ENCODE measurements at regions not wholly inside any gene's neighbourhood (a gene's known extent, or its start where the extent isn't known, plus 50 kb on each side); places are given as distances from the start of the nearest gene placed in this dataset.
A peak's percentile ranks its signal among the peaks of the same experiment; 100 is the strongest.

DNA sequence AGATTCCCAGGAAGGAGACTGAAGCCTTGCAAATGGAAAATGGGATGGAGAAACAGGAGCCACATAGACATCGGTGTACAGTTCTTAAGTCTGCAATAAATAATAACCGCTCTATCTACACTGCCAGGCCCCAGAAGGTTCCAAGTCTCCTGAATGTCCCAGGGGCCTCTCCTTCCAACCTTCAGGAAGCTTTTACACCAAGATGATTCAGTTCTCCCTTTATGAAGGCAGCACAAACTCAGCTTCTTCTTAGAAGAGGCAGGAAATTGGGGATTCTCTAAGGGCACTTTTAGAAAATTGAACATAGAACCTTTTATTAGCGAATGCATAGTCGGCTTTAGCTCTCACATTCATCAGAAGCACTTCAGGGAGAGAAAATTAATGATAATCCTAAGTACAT is 130.8 kb upstream of the LYZL1 start:
- no peak overlapping the region for H3K4me3 ChIP-seq (replicated peaks; ENCODE audit: low read depth, low read length)
- TF ChIP-seq, protein P1, sequence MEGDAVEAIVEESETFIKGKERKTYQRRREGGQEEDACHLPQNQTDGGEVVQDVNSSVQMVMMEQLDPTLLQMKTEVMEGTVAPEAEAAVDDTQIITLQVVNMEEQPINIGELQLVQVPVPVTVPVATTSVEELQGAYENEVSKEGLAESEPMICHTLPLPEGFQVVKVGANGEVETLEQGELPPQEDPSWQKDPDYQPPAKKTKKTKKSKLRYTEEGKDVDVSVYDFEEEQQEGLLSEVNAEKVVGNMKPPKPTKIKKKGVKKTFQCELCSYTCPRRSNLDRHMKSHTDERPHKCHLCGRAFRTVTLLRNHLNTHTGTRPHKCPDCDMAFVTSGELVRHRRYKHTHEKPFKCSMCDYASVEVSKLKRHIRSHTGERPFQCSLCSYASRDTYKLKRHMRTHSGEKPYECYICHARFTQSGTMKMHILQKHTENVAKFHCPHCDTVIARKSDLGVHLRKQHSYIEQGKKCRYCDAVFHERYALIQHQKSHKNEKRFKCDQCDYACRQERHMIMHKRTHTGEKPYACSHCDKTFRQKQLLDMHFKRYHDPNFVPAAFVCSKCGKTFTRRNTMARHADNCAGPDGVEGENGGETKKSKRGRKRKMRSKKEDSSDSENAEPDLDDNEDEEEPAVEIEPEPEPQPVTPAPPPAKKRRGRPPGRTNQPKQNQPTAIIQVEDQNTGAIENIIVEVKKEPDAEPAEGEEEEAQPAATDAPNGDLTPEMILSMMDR (IDR thresholded peaks at IDR 0.05; ENCODE audit: low read length, missing control alignments), result no peak
- no peak for DNase-seq (ENCODE audit: low read depth)

GRCh38 chr10:29160150-29160617 is 128.7 kb upstream of the LYZL1 start:
- peak; percentile 69 for DNase-seq (ENCODE audit: low read depth)
- TF ChIP-seq, protein P1 (IDR thresholded peaks at IDR 0.05; ENCODE audit: low read length, missing control alignments), result no peak
- H3K4me3 ChIP-seq (replicated peaks; ENCODE audit: low read depth, low read length), result no peak overlapping the region

GRCh38 chr10:29163746-29164145 is 125.1 kb upstream of the LYZL1 start:
- TF ChIP-seq, protein P1 (IDR thresholded peaks at IDR 0.05; ENCODE audit: low read length, missing control alignments), result no peak
- no peak overlapping the region for H3K4me3 ChIP-seq (replicated peaks; ENCODE audit: low read depth, low read length)
- DNase-seq (ENCODE audit: low read depth), result peak; percentile 65

DNA sequence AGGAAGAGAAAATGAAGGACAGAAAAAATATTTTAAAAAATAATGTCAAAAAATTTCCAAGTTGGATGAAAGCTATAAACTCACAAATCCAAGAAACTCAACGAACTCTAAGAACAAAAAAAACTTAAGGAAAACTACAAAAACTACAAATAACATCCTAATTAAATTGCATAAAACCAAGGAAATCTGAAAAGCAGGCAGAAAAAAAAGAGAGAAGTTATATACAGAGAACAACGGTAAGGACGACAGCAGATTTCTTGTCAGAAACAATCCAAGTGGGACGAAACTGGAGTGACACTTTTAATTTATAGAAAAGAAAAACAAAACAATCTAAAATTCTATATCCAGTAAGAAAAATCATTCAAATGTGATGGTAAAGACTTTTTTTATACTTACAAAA is 122.2 kb upstream of the LYZL1 start:
- DNase-seq (ENCODE audit: low read depth), result no peak
- H3K4me3 ChIP-seq (replicated peaks; ENCODE audit: low read depth, low read length), result no peak overlapping the region
- TF ChIP-seq, protein P1 (IDR thresholded peaks at IDR 0.05; ENCODE audit: low read length, missing control alignments), result no peak

DNA sequence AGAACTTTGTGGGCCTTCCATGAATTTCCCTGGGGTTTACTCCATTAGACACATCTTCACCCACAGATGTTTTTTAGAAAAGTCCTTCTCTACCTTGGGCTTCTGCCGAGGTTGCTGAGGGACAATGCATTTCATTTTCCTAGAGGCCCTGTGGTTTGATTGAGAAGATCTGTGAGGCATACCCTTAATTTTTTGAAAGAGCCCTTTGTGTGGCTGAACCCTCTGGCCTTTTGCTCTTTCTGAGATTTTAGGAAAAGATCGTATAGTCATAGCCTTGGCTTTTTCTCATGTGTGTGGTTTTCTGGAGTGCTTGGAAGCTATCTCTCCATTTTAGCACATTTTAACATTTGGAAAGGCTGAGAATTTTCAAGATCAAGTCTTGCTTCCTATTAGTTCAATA is 119.8 kb upstream of the LYZL1 start:
- H3K4me3 ChIP-seq (replicated peaks; ENCODE audit: low read depth, low read length), result no peak overlapping the region
- TF ChIP-seq, protein P1 (IDR thresholded peaks at IDR 0.05; ENCODE audit: low read length, missing control alignments), result no peak
- DNase-seq (ENCODE audit: low read depth), result no peak

DNA sequence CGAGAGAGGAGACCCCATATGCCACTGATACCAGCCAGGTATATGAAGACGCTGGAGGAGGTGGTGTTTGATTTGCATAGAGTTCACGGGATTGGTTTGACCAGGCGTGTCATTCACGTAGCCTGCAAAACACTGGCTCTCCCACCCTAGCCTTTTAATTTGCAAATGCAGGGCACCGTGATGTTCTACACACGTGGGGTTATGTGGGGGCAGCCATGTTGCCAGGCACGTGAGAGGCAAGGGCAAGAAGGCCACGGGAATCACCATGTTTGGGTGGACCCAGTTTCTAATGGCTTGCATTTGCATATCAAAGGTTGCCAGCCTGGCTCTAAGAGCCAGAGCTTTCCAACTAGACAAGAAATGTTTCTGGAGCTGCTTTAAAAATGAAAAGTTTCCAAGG is 117.2 kb upstream of the LYZL1 start:
- no peak for DNase-seq (ENCODE audit: low read depth)
- H3K4me3 ChIP-seq (replicated peaks; ENCODE audit: low read depth, low read length), result no peak overlapping the region
- TF ChIP-seq, protein P1 (IDR thresholded peaks at IDR 0.05; ENCODE audit: low read length, missing control alignments), result no peak

DNA sequence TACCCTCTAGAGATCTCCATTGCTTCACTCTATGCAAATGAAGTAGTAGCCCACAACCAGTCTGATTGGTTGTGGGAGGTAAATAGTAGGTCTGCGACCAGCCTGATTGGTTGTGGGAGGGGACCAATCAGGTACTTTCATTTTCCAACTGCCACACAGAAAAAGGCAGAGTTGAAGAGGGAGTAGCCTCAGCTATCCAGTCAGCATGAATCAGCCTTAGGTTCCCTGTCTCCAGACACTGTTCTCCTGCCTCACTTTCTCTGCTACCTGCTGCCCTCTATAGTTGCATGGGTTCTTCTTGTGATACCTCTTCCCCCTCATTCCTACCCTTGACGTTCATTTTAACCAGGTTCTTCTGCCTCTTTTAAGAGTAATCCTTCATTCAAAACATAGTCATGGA is 114.5 kb upstream of the LYZL1 start:
- TF ChIP-seq, protein P1 (IDR thresholded peaks at IDR 0.05; ENCODE audit: low read length, missing control alignments), result no peak
- H3K4me3 ChIP-seq (replicated peaks; ENCODE audit: low read depth, low read length), result no peak overlapping the region
- DNase-seq (ENCODE audit: low read depth), result no peak

Measured in fibroblast of pulmonary artery (primary cell).